Ovary (tissue), 3 donors: ENCODE measurements at regions not wholly inside any gene's neighbourhood (a gene's known extent, or its start where the extent isn't known, plus 50 kb on each side); places are given as distances from the start of the nearest gene placed in this dataset.

ENCODE experiments used
- POLR2A ChIP-seq: fragments of 450-650 bp; IDR thresholded peaks from one replicate; pipeline ENCODE4 v1.6.1; 2017; ENCODE audit warnings: antibody characterized with exemption, mild to moderate bottlenecking, moderate library complexity
- TF ChIP-seq, protein P1 (sequence below), 3 donors: fragments of 450-650 bp in 2 of 3; fragments of 200-600 bp in 1 of 3; IDR thresholded peaks; one replicate each; pipeline versions ENCODE4 v1.5.1 to v1.8.0; 2016 to 2022; ENCODE audit warnings: antibody characterized with exemption in 3 of 3, mild to moderate bottlenecking in 1 of 3
- donor health status: DM: no; HTN: no; CAD: no.

DNA sequence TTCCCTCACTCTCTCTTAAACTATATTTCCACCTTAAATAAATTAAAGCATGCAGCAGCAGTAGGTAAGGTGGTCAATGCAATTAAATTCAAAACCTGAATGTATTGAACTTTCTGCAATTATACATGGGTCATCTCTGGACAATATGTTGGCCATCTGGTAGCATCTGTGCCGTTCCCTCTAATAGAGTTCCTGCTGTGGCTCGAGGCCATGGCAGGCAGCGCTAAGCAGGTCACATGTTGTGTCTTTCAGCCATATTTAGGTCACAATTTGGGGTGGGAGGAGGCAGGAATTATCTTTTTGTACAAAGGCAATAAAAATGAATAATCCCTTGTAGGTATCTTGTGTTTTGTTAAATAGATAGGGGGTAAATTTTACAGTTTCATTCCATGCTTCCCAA, 676.2 kb downstream of the ZEB2 start:
- TF ChIP-seq, protein P1, sequence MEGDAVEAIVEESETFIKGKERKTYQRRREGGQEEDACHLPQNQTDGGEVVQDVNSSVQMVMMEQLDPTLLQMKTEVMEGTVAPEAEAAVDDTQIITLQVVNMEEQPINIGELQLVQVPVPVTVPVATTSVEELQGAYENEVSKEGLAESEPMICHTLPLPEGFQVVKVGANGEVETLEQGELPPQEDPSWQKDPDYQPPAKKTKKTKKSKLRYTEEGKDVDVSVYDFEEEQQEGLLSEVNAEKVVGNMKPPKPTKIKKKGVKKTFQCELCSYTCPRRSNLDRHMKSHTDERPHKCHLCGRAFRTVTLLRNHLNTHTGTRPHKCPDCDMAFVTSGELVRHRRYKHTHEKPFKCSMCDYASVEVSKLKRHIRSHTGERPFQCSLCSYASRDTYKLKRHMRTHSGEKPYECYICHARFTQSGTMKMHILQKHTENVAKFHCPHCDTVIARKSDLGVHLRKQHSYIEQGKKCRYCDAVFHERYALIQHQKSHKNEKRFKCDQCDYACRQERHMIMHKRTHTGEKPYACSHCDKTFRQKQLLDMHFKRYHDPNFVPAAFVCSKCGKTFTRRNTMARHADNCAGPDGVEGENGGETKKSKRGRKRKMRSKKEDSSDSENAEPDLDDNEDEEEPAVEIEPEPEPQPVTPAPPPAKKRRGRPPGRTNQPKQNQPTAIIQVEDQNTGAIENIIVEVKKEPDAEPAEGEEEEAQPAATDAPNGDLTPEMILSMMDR (IDR thresholded peaks at IDR 0.05) = no peak
- TF ChIP-seq POLR2A = no peak
